ENCODE measurements at regions not wholly inside any gene's neighbourhood (a gene's known extent, or its start where the extent isn't known, plus 50 kb on each side); places are given as distances from the start of the nearest gene placed in this dataset.

DNA sequence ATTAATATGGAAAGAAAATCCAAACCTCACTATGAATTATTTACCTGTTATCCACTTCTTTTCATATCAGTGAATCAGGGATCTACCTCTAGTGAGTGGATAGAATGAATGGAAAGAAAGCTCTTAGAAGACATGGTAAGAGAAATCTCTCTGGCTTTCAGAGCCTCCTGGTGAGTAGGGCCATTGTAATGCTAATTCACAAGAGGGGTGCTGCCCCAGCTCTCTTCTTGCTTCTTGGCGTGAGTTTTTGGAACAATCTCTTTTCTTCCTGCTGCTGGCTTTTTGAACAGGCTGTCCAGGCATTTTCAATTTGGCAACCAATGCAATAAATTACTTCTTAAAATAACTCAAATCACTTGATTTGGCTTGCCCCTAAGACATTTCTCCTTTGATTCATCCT is 49.9 kb upstream of the KCNN2 start:
- DNase-seq (ENCODE audit: low read depth): no peak
- no peak overlapping the region for H3K4me3 ChIP-seq (ENCODE audit: low read length)
- TF ChIP-seq CTCF (IDR thresholded peaks at IDR 0.05; ENCODE audit: insufficient read depth, low read depth, low read length, missing control alignments): no peak
